ENCODE measurements at regions not wholly inside any gene's neighbourhood (a gene's known extent, or its start where the extent isn't known, plus 50 kb on each side); places are given as distances from the start of the nearest gene placed in this dataset.
"Not testable (repeated sequence)": the region's sequence is repeated elsewhere in the genome, so short reads cannot be mapped to it uniquely, and the experiment has no call there.

GRCh38 chr2:17460371-17461086 is 57.7 kb downstream of the RAD51AP2 start:
- DNase-seq (ENCODE audit: low read depth): no peak

- no peak for DNase-seq (ENCODE audit: low read depth)
These were observed 62.9 kb downstream of the RAD51AP2 start for GRCh38 chr2:17455343-17455742.

DNA sequence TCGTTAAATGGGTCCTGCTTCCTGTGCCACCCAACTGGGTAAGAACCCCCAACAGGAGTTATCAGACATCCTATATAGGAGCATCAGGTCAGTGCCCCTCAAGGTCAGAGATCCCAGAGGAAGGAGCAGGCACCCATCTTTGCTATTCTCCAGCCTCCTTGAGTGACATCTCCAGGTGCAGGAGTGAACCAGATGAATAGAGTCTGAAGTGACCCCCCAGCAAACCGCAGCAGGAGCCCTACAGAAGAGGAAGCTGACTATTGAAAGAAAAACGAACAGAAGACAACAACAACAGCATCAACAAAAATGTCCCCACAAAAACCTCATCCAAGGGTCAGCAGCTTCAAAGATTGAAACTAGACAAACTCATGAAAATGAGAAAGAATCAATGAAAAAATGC is 72.0 kb downstream of the RAD51AP2 start:
- not testable (repeated sequence) for DNase-seq (ENCODE audit: low read depth)

GRCh38 chr2:17445744-17446143 is 72.5 kb downstream of the RAD51AP2 start:
- DNase-seq (ENCODE audit: low read depth): no peak

GRCh38 chr2:17442334-17442733 is 75.9 kb downstream of the RAD51AP2 start:
- no peak for DNase-seq (ENCODE audit: low read depth)

DNA sequence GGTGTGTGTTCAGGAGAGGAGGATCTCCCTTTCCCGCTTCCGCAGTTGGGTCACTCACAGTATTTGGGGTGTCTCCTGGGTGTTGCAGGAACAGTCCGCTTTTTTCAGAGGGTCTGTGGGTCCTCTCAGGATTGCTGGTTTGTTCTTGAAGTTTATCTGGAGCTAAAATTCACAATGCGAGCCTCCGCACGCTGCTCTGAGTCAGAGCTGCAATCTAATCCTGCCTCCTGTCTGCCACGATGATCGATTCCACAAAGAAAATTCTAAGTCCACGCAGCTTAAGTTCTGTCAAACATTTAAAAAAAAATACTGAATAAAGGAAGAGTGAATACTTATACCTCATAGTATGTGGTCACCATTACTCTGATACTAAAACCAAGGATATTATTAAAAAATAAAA is 76.5 kb downstream of the RAD51AP2 start:
- DNase-seq (ENCODE audit: low read depth): no peak

GRCh38 chr2:17441055-17441771 is 77.0 kb downstream of the RAD51AP2 start:
- no peak for DNase-seq (ENCODE audit: low read depth)

DNA sequence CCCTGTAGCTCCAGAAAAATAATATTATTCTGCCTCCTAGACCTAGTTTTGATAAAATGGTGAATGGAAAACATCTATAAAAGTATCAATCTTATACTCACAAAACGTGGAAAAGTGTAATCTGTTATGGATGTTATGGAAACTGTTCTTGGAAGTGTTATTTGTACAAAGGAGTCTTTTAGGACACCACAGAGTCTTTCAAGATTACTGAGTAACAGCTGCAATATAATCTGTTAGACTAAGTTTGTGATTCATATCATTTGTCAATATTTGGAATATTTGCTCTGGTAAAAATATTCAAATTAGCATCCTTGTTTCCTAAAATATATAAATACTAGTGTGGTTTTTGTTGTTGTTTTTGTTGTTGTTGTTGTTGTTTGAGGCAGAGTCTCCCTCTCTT is 87.9 kb downstream of the RAD51AP2 start:
- DNase-seq (ENCODE audit: low read depth): no peak

DNA sequence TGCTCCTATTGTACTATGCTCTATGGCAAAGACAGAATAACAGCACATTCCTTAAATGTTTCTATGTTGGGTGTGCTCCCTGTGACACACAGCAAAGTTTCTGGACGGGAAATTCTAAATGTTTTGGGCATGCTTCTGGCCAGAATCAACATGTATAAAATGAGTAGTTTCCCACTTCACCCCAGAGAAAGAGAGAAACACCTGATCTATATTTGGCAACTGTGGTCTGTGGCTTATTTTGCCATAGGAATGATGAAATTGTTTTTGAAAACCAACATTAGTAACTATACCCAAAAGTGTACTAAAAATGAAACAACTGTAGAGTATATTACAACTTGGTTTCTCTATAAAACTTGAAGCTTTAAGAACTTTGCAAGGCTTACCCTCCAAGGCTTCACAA is 89.1 kb downstream of the RAD51AP2 start:
- no peak for DNase-seq (ENCODE audit: low read depth)

- DNase-seq (ENCODE audit: low read depth): no peak
These were observed 90.8 kb downstream of the RAD51AP2 start for GRCh38 chr2:17427401-17427800.

GRCh38 chr2:17426743-17427142 is 91.5 kb downstream of the RAD51AP2 start:
- no peak for DNase-seq (ENCODE audit: low read depth)

- DNase-seq (ENCODE audit: low read depth): no peak
These were observed 96.2 kb downstream of the RAD51AP2 start for GRCh38 chr2:17422061-17422460.

- no peak for DNase-seq (ENCODE audit: low read depth)
These were observed 101.3 kb downstream of the RAD51AP2 start for GRCh38 chr2:17416884-17417391.

DNA sequence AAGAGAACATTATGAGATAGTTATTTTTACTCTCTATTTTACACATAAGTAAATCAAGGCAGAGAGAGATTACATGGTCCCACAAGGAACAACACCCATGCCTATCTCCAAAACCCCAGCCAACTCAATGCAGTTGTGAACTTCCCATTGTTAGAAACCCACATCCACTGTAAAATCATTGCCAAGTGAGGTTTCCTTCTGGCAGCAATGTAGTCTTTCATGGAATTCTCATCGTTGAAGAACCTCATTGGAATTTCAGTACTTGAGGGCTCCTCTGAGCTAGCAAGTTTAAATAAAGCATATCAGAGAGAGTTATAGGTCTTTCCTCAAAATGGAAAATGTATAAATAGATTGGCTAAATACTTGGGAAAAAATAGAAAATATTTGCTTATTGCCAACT is 105.2 kb downstream of the RAD51AP2 start:
- no peak for DNase-seq (ENCODE audit: low read depth)

GRCh38 chr2:17401096-17401495 is 117.1 kb downstream of the RAD51AP2 start:
- DNase-seq (ENCODE audit: low read depth): no peak

- no peak for DNase-seq (ENCODE audit: low read depth)
These were observed 119.5 kb downstream of the RAD51AP2 start for GRCh38 chr2:17398770-17399169.

- no peak for DNase-seq (ENCODE audit: low read depth)
These were observed 129.4 kb downstream of the RAD51AP2 start for GRCh38 chr2:17388798-17389197.

DNA sequence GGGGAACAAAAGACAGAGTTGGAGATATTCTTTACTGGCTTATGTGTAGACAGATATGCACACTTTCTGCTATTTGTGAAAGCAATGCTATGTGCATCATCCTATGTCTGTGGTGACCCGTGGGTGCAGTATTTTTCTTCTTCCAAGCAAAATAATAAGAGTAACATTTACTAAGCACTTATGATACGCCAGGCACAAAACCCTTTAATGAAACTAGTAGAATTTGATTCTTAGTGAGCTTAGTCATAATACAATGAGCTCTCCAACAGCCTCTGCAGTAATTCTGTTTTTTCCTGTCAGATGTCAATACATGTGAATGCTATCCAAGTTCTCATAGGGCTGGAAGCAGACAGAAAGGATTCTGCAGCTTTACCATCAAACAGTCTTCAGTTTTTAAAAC is 130.6 kb downstream of the RAD51AP2 start:
- no peak for DNase-seq (ENCODE audit: low read depth)

DNA sequence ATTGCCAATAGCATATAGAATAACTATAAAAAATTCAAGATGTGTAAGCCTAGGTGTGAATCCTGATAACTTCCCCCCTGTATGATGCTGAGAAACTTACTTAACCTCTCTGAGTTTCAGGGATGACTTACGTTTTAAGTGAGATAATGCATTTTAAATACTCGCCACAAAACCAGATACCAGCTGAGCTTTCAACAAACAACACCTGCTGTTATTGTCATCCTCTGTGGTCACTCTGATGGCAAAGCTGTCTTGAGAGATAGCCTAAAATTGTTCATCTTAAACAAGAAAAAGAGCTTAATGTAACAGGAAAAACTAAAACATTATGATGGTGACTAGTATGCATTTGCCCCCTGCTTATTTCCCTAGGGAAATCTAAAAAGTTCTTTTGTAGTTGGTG is 131.5 kb downstream of the RAD51AP2 start:
- no peak for DNase-seq (ENCODE audit: low read depth)

DNA sequence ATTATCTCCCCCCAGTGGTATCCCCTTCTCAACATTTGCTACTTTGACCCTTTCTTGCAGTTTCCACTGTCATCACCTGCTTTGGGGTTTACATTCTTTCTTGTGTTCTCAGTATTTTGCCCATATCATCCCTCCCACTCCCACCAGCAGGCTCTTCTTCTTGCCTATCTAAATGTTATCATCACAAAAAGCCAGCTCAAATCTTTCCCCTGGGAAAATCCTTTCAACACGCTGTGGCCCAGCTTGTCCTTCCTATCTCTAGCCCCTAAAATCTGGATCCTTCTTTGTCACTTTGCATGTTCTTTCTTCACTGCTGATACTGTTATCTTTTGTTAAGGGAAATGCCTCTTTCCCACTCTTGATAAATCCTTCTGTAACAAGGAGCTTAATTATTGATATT is 138.2 kb downstream of the RAD51AP2 start:
- no peak for DNase-seq (ENCODE audit: low read depth)

- no peak for DNase-seq (ENCODE audit: low read depth)
These were observed 143.0 kb downstream of the RAD51AP2 start for GRCh38 chr2:17375262-17375661.

GRCh38 chr2:17373741-17374140 is 144.5 kb downstream of the RAD51AP2 start:
- DNase-seq (ENCODE audit: low read depth): no peak

DNA sequence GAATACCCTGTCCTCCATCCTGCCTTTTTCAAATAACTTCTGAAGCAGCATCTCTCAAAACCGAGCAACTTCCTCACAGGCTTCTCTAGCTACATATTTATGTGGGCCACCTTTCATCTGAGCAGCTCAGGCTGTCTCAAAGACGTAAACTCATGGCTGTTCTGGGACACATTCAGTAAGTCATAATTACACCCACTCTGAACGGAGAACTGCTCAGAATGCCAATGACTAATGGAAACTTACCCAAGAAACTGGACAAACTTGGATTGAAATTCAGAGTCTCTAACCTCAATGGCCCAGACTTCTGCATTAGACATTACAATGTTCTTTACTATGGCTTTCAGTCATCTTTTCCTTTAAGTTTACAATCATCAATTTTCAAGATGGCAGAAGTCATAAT is 145.2 kb downstream of the RAD51AP2 start:
- DNase-seq (ENCODE audit: low read depth): no peak

DNA sequence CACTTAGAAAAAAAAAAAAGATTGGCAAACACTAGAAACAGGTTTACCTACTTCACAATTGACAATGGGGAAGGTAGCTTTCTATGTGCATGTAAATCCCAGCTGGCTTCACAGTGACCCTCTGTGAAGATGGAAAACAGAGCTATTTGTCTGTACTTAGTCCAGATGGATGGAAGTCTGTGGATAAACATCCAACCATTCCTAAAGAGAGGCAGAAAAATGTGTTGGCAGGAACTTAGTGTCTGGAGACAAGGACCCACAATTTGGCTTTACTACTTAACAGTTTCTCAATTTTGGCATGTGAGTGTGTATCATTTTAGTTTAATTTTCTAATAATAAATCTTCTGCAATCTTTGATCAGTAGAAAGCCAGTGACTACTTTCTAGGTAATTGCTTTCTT is 154.4 kb downstream of the RAD51AP2 start:
- DNase-seq (ENCODE audit: low read depth): no peak
